Liver (tissue), 8 donors: ENCODE measurements at regions not wholly inside any gene's neighbourhood (a gene's known extent, or its start where the extent isn't known, plus 50 kb on each side); places are given as distances from the start of the nearest gene placed in this dataset.
A peak's percentile ranks its signal among the peaks of the same experiment; 100 is the strongest.

Experiments used
- DNase-seq: peaks from one replicate; pipeline ENCODE4 v3.0.0-alpha.2; 2017; ENCODE audit warnings: low spot score
- H3K27ac ChIP-seq, 2 donors: one replicate each; pipeline ENCODE4 v1.7.0; 2013; ENCODE audit warnings: inconsistent platforms in 2 of 2, low read length in 2 of 2, control low read depth in 1 of 2, low read depth in 1 of 2, mild to moderate bottlenecking in 1 of 2
- H3K27me3 ChIP-seq, 4 donors: one replicate each; pipeline versions ENCODE4 v1.6.1 to v1.7.0; 2013; ENCODE audit warnings: low read length in 3 of 4, inconsistent platforms in 1 of 4, mild to moderate bottlenecking in 1 of 4, moderate library complexity in 1 of 4; ENCODE audit not compliant: control insufficient read depth in 4 of 4, insufficient read depth in 4 of 4
- H3K36me3 ChIP-seq, 4 donors: one replicate each; pipeline versions ENCODE4 v1.6.1 to v1.7.0; 2013; ENCODE audit warnings: low read length in 3 of 4, mild to moderate bottlenecking in 3 of 4, low read depth in 1 of 4, moderate library complexity in 1 of 4; ENCODE audit not compliant: control insufficient read depth in 4 of 4, insufficient read depth in 3 of 4
- H3K4me1 ChIP-seq, 4 donors: one replicate each; pipeline versions ENCODE4 v1.6.1 to v1.7.0; 2013; ENCODE audit warnings: low read length in 3 of 4, mild to moderate bottlenecking in 3 of 4, moderate library complexity in 1 of 4; ENCODE audit not compliant: control insufficient read depth in 4 of 4, insufficient read depth in 4 of 4
- H3K4me3 ChIP-seq, 3 donors: one replicate each; pipeline versions ENCODE4 v1.6.1 to v1.7.0; 2013; ENCODE audit warnings: low read length in 3 of 3, control low read depth in 1 of 3, low read depth in 1 of 3, mild to moderate bottlenecking in 1 of 3
- H3K9ac ChIP-seq, 2 donors: one replicate each; pipeline ENCODE4 v1.7.0; 2013; ENCODE audit warnings: low read length in 2 of 2, mild to moderate bottlenecking in 2 of 2, moderate library complexity in 2 of 2, control low read depth in 1 of 2, low read depth in 1 of 2
- H3K9me3 ChIP-seq, 4 donors: one replicate each; pipeline versions ENCODE4 v1.6.1 to v1.7.0; 2013; ENCODE audit warnings: low read length in 3 of 4; ENCODE audit not compliant: control insufficient read depth in 4 of 4
- EGR1 ChIP-seq, 2 donors: IDR thresholded peaks; 2 replicates each; pipeline ENCODE4 v1.6.1; 2016 to 2018; ENCODE audit warnings: antibody characterized with exemption in 2 of 2, low read depth in 2 of 2
- FOXA1 ChIP-seq: IDR thresholded peaks from 2 replicates; pipeline ENCODE4 v1.6.1; 2016; ENCODE audit warnings: antibody characterized with exemption
- FOXA2 ChIP-seq: IDR thresholded peaks from 2 replicates; pipeline ENCODE4 v1.6.1; 2016; ENCODE audit warnings: antibody characterized with exemption
- GABPA ChIP-seq, 2 donors: IDR thresholded peaks in 1 of 2; conservative IDR thresholded peaks in 1 of 2; 2 replicates each; pipeline ENCODE4 v1.6.1; 2016; ENCODE audit warnings: antibody characterized with exemption in 2 of 2, mild to moderate bottlenecking in 1 of 2, moderate library complexity in 1 of 2
- HNF4A ChIP-seq, 2 donors: conservative IDR thresholded peaks; 2 replicates each; pipeline ENCODE4 v1.6.1; 2016; ENCODE audit warnings: antibody characterized with exemption in 2 of 2, mild to moderate bottlenecking in 2 of 2
- HNF4G ChIP-seq: IDR thresholded peaks from 2 replicates; pipeline ENCODE4 v1.6.1; 2016; ENCODE audit warnings: antibody characterized with exemption
- JUND ChIP-seq, 2 donors: IDR thresholded peaks; 2 replicates each; pipeline ENCODE4 v1.6.1; 2016; ENCODE audit warnings: antibody characterized with exemption in 2 of 2
- NR2F2 ChIP-seq: IDR thresholded peaks from 2 replicates; pipeline ENCODE4 v1.6.1; 2016; ENCODE audit warnings: antibody characterized with exemption
- RAD21 ChIP-seq, 2 donors: IDR thresholded peaks; 2 replicates each; pipeline ENCODE4 v1.6.1; 2016; ENCODE audit warnings: antibody characterized with exemption in 2 of 2, mild to moderate bottlenecking in 2 of 2
- RXRA ChIP-seq, 2 donors: IDR thresholded peaks; 2 replicates each; pipeline ENCODE4 v1.6.1; 2017 to 2018; ENCODE audit warnings: antibody characterized with exemption in 2 of 2, mild to moderate bottlenecking in 1 of 2
- TAF1 ChIP-seq: conservative IDR thresholded peaks from 2 replicates; pipeline ENCODE4 v1.6.1; 2016; ENCODE audit warnings: antibody characterized with exemption, mild to moderate bottlenecking
- YY1 ChIP-seq: IDR thresholded peaks from 2 replicates; pipeline ENCODE4 v1.6.1; 2016; ENCODE audit warnings: antibody characterized with exemption, mild to moderate bottlenecking
- WGBS: extraction: QIAGEN DNeasy Blood & Tissue Kit; methylation state at CpG from one replicate; pipeline ENCODE4 v1.1.7; 2013; 5-methylcytosine and 5-hydroxymethylcytosine counted together
- TF ChIP-seq, protein P1 (sequence below): IDR thresholded peaks from 2 replicates; pipeline ENCODE4 v1.6.1; 2016; ENCODE audit warnings: antibody characterized with exemption
- TF ChIP-seq, protein P2 (sequence below): fragments of 150-350 bp; IDR thresholded peaks from 2 replicates; pipeline ENCODE4 v1.5.1; 2017; ENCODE audit warnings: improper control_type of control experiment, low read depth, low read length; ENCODE audit not compliant: missing input control
- TF ChIP-seq, protein P3 (sequence below): IDR thresholded peaks from 2 replicates; pipeline ENCODE4 v1.6.1; 2016; ENCODE audit warnings: antibody characterized with exemption
- TF ChIP-seq, protein P4 (sequence below): IDR thresholded peaks from 2 replicates; pipeline ENCODE4 v1.6.1; 2016; ENCODE audit warnings: antibody characterized with exemption
- TF ChIP-seq, protein P5 (sequence below): IDR thresholded peaks from 2 replicates; pipeline ENCODE4 v1.6.1; 2016; ENCODE audit warnings: antibody characterized with exemption, mild to moderate bottlenecking
- donor health status: healthy.
- donor health status: healthy.
- donor health status: healthy.
- donor health status: healthy.
- donor health status: healthy.

DNA sequence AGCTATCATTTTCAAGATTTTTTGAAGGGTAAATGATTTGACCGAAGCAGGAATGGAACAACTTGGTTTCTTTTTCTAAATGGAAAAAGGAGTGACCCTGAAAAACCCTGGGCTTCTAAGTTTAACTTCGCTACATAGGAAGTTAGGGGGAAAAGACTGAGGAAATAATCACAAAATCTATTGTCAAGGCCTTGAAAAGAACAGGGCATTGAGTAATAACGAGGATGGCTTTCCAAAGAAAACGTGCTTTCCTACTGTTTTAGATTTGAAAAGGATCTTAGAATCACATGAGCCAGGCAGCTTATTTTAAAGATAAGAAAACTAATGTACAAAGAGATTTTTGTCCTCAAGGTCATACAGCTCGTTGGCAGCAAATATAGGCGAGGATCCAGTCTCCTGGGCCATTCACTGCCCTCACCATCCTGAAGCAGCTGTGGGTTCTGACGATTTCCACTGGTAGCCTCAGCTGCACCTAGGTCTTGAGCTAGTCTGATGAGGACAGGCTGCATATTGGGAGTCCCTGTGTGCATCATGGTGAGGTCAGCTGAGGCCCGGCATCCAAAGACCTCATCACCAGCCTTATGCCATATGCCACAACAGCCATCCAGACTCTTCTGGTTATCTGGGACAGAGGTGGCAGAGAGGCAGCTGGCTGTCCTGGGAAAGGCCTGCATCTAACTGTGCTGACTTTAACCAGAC lies 384.7 kb upstream of the NRP1 start:
- H3K9ac ChIP-seq, result no peak overlapping the region
- TF ChIP-seq EGR1 (IDR thresholded peaks at IDR 0.05; ENCODE audit: low read depth in 2 of 2), result no peak
- peak; percentile 21 for TF ChIP-seq NR2F2
- peak in 1 of 2 donors; percentile 24 for TF ChIP-seq RAD21 (IDR thresholded peaks at IDR 0.05)
- TF ChIP-seq HNF4A (conservative IDR thresholded peaks at IDR 0.05), result no peak
- no peak for TF ChIP-seq YY1
- H3K27ac ChIP-seq, result peak overlapping the region in 1 of 2 donors; percentile 22
- H3K4me3 ChIP-seq, result no peak overlapping the region
- no peaks in the 10 kb centered on the region for H3K4me1 ChIP-seq
- no peak for DNase-seq
- WGBS, result 70% methylated on average over 8 of the region's 8 CpGs
- H3K27me3 ChIP-seq, result no peaks in the 10 kb centered on the region
- H3K9me3 ChIP-seq, result no peaks in the 10 kb centered on the region
- no peaks in the 10 kb centered on the region for H3K36me3 ChIP-seq

DNA sequence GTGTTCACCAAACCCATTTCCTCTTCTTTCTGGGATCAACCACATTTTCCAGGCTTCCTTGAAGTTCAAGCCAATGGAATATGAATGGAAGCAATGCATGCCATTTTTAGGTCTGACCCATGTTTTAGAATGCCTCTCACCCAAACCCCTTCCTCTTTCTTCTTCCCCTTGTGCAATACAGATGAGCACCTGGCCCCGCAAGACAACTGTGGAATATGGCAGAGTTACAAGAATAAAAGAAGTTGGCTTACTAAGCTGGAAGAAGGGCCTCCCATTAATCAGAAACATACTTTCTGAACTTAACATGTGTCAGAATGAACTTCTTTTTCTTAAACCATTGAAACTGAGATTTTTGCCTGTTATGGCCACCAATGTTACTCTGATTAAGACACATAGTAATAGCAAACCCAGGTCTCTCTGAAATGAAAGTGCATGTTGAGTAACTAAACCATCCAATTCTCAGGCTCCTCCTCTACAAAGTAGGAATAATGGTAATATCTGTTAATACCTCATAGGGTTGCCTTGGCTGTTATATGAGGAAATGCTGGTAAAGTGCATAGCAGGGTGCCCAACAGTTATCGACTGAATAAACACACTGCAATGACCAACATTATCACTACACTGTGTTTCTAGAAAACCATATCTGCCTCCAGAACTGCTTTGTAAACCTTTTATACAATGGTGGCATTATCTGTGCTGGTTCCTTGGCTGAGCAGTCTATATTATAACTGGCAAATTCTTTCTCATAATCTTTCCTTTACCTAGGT lies 382.2 kb upstream of the NRP1 start:
- Histone ChIP-seq H3K36me3 (no peaks in the 10 kb centered on the region), H3K4me3 (no peak overlapping the region), H3K9ac (no peak overlapping the region), H3K27ac (no peak overlapping the region), H3K27me3 (no peaks in the 10 kb centered on the region), H3K4me1 (no peaks in the 10 kb centered on the region), H3K9me3 (no peaks in the 10 kb centered on the region)
- 81% methylated on average over 2 of the region's 2 CpGs for WGBS
- no peak for DNase-seq
- TF ChIP-seq FOXA1 (no peak), EGR1 (IDR thresholded peaks at IDR 0.05; ENCODE audit: low read depth in 2 of 2) (no peak), NR2F2 (no peak), TAF1 (no peak), HNF4A (conservative IDR thresholded peaks at IDR 0.05) (no peak), RAD21 (IDR thresholded peaks at IDR 0.05) (no peak), GABPA (IDR thresholded peaks at IDR 0.05 in 1 of 2, conservative IDR thresholded peaks at IDR 0.05 in 1 of 2) (no peak), RXRA (IDR thresholded peaks at IDR 0.05) (no peak), FOXA2 (no peak)
- TF ChIP-seq, protein P1, sequence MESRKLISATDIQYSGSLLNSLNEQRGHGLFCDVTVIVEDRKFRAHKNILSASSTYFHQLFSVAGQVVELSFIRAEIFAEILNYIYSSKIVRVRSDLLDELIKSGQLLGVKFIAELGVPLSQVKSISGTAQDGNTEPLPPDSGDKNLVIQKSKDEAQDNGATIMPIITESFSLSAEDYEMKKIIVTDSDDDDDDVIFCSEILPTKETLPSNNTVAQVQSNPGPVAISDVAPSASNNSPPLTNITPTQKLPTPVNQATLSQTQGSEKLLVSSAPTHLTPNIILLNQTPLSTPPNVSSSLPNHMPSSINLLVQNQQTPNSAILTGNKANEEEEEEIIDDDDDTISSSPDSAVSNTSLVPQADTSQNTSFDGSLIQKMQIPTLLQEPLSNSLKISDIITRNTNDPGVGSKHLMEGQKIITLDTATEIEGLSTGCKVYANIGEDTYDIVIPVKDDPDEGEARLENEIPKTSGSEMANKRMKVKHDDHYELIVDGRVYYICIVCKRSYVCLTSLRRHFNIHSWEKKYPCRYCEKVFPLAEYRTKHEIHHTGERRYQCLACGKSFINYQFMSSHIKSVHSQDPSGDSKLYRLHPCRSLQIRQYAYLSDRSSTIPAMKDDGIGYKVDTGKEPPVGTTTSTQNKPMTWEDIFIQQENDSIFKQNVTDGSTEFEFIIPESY, result no peak

DNA sequence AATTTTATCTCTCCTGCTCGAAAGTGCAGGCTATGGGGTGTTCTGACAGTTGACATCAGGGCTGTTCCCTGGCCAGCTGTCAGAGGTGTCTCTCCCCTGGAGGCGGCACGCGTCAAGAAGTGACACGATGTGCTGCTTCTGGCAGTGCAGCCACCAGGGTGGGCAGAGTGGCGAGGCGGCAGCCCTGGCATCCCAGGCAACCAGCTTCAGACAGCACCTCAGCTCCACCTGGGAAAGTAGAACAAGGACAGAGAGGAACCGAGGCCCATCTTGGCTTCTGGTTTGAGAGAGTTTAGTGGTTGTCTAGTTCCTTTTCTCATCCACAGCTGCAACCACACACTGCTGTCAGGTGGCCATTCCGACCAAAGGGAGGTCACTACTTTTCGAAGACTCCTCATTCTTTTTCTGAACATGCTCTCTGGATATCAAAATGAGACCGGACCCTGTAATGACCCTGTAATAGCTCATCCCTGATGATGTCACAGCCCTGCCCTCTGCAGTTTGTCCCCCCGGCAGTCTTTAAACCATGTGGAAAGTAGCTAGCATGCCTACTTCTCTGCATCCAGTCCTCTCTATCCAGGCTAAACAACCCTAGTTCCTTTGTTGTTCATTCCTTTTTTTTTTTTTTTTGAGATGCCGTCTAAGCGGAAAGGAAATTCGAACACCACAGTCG lies 381.0 kb upstream of the NRP1 start:
- no peak for DNase-seq
- no peaks in the 10 kb centered on the region for H3K4me1 ChIP-seq
- 84% methylated on average over 16 of the region's 16 CpGs for WGBS
- H3K36me3 ChIP-seq, result no peaks in the 10 kb centered on the region
- no peak overlapping the region for H3K4me3 ChIP-seq
- H3K9me3 ChIP-seq, result no peaks in the 10 kb centered on the region
- H3K27ac ChIP-seq, result no peak overlapping the region
- no peaks in the 10 kb centered on the region for H3K27me3 ChIP-seq
- no peak overlapping the region for H3K9ac ChIP-seq
- TF ChIP-seq, protein P2, sequence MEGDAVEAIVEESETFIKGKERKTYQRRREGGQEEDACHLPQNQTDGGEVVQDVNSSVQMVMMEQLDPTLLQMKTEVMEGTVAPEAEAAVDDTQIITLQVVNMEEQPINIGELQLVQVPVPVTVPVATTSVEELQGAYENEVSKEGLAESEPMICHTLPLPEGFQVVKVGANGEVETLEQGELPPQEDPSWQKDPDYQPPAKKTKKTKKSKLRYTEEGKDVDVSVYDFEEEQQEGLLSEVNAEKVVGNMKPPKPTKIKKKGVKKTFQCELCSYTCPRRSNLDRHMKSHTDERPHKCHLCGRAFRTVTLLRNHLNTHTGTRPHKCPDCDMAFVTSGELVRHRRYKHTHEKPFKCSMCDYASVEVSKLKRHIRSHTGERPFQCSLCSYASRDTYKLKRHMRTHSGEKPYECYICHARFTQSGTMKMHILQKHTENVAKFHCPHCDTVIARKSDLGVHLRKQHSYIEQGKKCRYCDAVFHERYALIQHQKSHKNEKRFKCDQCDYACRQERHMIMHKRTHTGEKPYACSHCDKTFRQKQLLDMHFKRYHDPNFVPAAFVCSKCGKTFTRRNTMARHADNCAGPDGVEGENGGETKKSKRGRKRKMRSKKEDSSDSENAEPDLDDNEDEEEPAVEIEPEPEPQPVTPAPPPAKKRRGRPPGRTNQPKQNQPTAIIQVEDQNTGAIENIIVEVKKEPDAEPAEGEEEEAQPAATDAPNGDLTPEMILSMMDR, result no peak
- TF ChIP-seq RXRA (IDR thresholded peaks at IDR 0.05) (no peak), NR2F2 (no peak), EGR1 (IDR thresholded peaks at IDR 0.05; ENCODE audit: low read depth in 2 of 2) (no peak), TAF1 (no peak), FOXA2 (no peak), RAD21 (IDR thresholded peaks at IDR 0.05) (no peak), GABPA (IDR thresholded peaks at IDR 0.05 in 1 of 2, conservative IDR thresholded peaks at IDR 0.05 in 1 of 2) (no peak), HNF4G (no peak), FOXA1 (no peak), JUND (IDR thresholded peaks at IDR 0.05) (no peak), YY1 (no peak), HNF4A (conservative IDR thresholded peaks at IDR 0.05) (no peak)
- TF ChIP-seq, protein P3, sequence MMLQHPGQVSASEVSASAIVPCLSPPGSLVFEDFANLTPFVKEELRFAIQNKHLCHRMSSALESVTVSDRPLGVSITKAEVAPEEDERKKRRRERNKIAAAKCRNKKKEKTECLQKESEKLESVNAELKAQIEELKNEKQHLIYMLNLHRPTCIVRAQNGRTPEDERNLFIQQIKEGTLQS, result no peak
- TF ChIP-seq, protein P4, sequence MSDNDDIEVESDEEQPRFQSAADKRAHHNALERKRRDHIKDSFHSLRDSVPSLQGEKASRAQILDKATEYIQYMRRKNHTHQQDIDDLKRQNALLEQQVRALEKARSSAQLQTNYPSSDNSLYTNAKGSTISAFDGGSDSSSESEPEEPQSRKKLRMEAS, result no peak
- TF ChIP-seq, protein P5, sequence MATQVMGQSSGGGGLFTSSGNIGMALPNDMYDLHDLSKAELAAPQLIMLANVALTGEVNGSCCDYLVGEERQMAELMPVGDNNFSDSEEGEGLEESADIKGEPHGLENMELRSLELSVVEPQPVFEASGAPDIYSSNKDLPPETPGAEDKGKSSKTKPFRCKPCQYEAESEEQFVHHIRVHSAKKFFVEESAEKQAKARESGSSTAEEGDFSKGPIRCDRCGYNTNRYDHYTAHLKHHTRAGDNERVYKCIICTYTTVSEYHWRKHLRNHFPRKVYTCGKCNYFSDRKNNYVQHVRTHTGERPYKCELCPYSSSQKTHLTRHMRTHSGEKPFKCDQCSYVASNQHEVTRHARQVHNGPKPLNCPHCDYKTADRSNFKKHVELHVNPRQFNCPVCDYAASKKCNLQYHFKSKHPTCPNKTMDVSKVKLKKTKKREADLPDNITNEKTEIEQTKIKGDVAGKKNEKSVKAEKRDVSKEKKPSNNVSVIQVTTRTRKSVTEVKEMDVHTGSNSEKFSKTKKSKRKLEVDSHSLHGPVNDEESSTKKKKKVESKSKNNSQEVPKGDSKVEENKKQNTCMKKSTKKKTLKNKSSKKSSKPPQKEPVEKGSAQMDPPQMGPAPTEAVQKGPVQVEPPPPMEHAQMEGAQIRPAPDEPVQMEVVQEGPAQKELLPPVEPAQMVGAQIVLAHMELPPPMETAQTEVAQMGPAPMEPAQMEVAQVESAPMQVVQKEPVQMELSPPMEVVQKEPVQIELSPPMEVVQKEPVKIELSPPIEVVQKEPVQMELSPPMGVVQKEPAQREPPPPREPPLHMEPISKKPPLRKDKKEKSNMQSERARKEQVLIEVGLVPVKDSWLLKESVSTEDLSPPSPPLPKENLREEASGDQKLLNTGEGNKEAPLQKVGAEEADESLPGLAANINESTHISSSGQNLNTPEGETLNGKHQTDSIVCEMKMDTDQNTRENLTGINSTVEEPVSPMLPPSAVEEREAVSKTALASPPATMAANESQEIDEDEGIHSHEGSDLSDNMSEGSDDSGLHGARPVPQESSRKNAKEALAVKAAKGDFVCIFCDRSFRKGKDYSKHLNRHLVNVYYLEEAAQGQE, result no peak
